HG03521 (cell line): ENCODE measurements at regions not wholly inside any gene's neighbourhood (a gene's known extent, or its start where the extent isn't known, plus 50 kb on each side); places are given as distances from the start of the nearest gene placed in this dataset.

Experiments used
- ATAC-seq: cut with Tn5 transposase; IDR thresholded peaks from one replicate; pipeline ENCODE4 v1.9.1; 2021; ENCODE audit warnings: mild to moderate bottlenecking, moderate library complexity; ENCODE audit not compliant: unreplicated experiment

DNA sequence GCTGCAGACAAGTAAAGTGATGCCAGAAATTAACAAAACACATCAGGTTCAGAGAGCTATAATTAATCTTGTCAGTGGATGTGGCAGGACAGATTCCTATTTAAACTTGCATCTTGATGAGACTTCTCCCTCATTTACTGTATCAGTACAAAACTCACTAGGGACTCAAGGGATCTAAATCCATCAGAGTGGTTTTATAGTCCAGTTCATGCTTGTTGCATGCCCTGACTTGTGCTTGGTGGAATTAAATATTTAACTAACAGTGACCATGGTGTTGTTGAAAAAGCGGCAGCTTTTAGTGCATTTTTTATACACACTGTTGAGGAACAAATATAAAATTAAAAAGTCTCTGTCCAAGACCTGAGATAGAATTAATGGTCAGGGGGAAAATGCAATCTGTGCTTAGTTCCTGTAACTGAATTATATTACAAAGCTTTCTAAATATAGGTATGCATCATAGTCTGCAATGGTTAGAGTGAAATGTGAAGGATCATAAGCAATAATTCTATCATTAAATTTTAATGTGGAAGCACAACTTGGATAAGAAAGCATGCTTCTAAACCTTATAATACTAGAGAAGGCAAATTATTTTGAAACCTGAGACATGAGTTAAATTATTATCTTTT lies 1475.5 kb upstream of the TENM4 start:
- ATAC-seq: no peak

DNA sequence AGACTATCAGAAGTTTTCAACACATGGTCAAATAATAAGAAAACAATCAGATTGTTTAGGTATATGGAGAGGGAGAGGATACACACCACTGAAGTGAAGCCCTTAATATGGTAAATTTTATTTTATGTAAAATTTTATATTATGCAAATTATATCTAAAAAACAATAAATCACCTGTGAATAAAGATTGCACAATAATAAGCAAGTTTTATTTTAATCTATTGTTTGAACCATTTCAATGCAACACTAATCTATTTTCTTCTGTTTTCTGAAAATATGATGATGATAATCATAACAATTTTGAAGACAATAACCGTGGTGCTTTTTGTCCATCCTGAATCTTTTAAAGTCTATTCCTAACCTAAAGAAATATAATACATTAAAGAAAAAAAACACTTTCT lies 1473.5 kb upstream of the TENM4 start:
- no peak for ATAC-seq

DNA sequence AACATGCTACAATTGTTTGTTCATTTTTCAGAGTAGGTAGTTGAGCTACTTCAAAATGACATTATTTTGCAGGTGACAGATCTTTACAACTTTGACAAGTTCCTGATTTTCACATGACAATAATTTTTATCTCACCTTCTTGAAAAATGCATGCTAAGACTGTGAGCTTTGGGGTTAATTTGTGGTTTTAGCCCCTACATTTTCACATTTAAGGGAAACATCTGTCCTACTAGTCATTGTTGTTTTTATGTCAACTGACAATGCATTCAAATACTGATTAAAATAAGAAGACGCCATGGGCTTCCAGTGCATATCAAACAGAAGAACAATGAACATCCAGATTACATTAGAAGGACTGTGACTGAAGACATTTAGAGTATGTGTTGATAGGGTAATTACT lies 1470.8 kb upstream of the TENM4 start:
- ATAC-seq: no peak

DNA sequence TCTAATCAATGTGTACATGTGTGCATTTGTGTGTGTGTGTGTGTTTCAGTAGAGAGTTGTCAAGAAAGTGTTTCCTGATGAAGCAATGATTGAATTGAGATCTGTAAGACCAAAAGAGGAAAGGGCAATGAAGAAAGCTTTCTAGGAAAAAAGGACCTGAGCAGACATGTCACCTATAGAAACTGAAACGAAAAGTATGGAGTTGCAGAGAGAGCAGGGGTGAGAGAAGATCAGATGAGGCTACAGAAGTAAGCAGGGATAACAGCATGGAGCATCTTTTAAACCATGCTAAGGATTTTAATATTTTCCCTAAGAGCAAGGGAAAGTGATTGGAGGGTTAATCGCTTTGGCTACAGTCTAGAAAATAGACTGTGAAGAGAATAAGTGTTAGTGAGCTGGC lies 1459.4 kb upstream of the TENM4 start:
- peak; percentile 48 for ATAC-seq

DNA sequence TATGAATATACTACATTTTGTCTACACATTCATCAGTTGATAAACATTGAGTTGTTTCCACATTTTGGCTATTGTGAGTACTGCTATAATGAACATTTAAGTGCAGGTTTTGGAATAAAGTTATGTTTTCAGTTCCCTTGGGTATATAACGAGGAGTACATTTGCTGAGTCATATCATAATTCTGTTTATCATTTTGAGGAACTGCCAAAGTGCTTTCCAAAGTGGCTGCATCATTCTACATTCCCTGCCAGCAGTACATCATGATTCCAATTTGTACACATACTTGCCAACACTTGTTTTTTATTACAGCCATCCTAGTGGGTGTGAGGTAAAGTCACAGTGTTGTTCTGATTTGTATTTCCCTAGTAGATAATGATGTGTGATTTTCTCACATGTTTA lies 1458.6 kb upstream of the TENM4 start:
- no peak for ATAC-seq

DNA sequence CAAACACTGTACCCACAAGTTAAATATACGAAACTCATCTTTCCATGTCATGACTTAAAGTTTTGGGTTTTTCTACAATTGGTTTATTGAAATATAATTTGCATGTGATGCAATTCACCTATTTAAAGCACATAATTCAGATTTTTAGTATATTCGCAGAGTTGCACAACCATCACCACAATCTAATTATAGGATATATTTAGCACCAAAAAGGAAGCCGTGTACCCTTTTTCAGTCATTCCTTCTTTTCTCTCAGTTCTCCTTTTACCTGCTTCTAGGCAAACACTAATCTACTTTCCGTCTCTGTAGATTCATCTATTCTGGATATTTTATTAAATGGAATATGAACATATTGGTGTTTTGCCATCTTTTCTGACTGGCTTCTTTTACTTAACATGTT lies 1458.1 kb upstream of the TENM4 start:
- no peak for ATAC-seq

DNA sequence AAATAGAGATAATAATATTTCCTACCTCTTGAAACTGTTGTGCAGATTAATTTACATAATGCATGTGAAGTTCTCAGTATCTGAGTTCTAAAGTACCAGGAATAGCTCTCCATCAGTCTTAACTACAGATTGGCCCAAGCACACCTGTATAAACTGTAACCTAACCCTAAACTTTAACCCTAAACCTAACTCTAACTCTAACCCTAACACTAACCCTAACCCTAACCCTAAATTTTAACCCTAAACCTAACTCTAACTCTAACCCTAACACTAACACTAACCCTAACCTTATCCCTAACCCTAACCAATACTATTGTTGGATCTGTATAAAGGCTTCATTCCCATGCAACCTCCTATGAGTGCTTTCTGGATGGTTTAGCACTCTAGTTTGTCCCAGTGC lies 1445.9 kb upstream of the TENM4 start:
- no peak for ATAC-seq

DNA sequence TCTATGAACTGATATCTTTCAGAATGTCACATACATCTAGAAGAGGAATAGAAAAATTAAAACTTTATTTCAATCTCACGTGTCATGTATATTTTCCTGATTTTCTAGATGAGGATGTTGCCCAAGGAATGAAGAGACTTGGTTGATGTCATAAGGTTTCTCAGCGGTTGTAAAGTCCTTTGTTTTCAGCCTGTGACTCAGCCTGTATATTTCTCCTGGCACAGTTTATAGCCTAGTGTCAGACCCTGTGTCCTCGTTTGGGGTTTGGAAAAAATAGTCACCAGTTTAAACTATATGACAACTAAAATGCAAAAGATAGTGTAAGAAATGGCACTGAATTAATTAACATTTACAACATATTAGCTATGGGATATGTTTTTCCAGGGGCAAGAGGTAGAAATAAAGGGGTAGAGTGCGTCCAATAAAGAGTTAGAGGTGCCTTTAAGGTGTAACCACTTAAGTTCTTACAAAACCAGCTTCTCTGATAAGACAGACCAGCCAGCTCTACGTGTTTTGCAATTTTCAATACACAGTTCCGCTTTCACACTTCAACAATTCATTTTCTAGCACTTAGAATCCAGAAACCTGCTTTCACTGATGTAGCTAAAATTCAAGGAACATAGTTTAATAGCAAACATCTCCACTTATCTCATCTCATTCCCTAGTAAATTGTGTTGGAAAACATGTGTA lies 1432.6 kb upstream of the TENM4 start:
- no peak for ATAC-seq

DNA sequence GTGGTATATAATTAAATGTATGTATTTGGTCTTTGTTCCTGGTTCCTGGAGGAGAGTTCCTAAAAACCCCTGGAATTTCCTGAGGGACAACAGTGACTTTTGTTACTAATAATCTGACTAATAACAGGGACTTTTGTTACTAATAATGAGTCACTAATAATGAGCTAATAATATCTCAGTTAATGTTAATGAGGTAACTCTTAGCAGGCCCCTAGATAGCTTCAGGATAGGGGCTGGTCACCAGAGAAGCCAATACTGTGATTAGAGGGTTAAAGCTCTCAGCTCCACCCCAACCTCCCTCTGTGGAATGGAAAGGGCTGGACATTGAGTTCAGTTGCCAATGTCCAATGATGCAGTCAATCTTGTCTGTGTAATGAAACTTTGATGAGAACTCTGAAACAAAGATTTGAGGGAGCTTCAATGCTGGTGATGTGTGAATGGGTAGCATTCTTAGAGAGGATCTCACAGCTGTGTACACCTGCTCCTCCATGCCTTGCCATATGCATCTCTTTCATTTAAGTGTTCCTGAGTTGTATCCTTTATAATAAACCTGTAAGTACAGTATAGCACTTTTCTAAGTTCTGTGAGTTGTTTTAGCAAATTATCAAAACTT lies 1431.4 kb upstream of the TENM4 start:
- ATAC-seq: peak; percentile 49

DNA sequence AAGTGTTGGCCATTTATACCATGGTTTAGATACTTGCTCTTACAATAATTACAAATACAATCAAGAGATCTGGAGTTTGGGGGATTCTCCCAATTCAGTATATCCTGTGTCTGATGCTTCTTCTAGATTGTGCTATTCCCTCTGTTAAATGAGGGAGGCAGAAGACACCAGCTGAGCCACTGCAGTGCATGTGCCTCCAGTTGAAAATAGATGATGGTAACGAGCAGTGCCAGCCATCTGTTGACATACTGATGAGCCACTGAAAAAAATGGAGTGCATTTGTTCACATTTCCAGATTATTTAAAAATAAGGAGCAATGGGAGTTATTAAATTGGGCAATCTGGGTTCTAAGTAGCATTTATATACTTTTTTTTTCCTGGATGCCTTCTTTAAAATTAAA lies 1428.0 kb upstream of the TENM4 start:
- ATAC-seq: no peak

DNA sequence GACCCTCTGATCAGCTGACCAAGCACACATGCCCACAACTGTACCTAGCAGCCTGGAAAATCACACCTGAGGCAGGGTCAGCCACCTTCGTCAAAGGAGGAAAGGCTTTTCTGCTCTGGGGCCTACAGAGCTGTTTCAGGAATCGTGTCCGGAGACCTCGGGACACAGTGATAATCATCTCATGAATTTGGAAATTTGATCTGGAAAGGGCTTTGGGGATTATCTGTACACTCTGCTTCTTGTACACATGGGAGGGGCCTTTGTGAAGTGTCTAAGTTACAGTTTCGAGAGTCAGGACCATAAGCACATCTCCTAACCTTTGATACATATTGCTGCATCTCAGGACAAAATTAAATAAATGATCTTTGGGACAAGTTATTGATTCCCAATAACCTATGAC lies 1421.2 kb upstream of the TENM4 start:
- ATAC-seq: no peak

DNA sequence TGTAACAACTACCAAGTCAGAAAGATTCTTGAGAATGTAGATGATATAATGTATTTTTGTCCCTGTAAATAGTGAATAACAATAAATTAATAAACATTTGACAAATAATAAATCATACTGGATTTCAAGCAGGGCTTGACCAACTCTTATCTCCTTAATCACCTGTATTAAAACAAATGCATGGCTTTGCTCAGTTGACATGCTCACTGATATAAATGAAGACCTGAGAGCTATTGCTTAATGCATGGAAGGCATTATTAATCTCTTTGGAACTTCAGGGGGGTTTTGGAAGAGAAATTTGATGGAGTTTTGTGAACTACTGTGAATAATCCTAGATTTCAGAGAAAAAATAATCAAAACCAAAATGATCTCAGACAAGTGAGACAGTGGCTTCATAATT lies 1420.4 kb upstream of the TENM4 start:
- no peak for ATAC-seq

DNA sequence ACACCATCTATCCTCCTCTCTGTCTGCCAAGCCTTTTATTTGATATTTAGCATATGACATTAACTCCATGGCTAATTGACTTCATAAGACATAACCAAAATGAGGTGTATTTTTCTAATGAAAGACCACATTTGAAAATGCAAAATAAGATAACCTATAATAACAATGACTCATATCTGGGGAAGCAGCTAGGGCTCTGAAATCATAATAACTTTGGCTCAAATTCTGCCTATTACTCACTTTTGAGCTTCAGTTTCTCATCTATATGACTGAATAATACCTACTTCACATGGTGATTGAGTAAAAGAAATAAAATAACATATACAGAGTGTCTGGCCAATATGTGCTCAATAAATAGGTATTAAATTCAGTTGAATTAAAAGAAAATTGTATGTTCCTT lies 1419.8 kb upstream of the TENM4 start:
- no peak for ATAC-seq

DNA sequence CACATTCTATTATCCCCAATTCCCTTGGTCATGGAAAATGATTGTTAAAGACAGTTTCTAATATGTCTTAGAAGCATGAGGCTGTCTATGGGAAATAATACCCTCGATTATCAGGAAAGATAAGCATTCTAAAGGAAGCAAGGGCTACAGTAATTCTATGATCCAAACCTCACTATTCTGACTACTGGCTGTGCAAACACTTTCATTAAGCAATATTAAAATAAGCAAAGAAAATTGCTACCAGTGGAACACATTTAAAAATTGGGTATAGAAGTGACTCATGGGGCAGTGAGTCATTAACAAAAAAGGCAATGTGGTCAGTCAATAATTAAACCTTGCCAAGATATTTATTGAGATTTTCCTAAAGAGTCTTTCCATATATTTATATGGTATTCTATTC lies 1415.2 kb upstream of the TENM4 start:
- ATAC-seq: no peak

DNA sequence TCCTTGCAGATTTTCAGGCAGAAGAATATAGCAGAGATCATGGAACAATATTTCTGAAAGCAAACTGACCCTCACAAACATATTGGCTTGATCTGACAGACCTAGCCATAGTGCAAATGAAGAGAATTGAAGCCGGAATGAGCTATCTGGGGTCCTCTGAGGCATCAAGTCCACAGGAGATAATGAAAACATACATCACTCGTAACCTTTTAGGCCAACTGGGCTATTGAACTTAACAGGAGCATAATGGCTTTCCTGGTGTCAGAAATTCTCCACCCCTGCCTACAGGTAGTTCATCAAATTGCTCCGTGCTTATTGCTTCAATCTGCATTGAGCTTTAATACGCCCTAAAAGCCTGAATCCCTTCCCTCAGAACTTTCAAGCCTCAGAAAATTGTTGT lies 1414.6 kb upstream of the TENM4 start:
- ATAC-seq: no peak

DNA sequence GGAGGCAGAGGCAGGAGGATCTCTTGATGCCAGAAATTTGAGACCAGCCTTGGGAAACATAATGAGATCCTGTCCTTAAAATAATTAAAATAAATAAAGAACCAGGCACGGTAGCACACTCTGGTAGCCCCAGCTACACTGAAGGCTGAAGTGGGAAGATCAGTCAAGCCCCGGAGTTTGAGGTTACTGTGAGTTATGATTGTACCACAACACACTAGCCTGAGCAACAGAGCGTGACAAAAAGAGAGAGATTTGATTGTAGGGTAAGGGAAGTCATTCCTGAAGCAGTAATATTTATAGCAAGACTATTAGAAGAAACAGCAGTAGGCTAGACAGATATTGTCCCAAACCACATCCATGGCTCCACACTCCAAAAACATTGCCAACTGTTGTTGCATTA lies 1408.4 kb upstream of the TENM4 start:
- ATAC-seq: no peak

DNA sequence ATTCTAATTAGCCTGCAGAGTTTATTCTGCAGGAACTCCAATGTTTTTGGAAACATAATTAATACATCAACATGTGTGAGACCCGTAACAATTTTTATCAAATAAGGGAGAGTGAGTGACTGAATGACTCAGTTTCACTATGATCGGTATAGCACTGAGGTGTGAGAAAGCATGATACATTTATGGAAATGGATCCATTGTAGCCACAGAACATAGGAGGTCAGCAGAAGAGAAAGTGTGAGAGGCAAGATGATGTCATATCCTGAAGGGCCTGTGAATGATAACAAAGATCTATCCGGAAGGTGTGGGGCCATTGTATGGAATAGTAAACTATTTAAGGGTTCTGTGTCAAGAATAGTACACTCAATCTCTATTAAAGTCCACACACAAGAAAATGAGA lies 1406.1 kb upstream of the TENM4 start:
- peak; percentile 89 for ATAC-seq

DNA sequence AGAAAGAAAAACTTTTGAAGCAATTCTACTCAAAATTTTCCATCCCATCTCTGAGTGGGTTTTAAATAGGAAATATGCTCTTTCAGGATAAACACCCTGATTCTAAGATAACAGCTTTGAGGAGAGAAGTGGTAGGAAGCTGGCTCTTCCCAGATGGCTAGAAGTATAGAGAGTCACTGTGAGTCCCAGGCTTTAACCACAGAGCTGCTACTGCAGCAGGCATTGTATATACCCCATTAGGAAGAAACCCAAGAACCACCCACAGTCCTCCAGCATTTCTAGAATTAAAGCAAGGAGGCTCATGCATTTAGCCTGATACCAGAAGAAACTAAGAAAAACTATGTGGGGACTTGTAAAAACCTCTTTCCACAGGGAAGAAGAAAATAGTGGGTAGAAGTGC lies 1405.6 kb upstream of the TENM4 start:
- ATAC-seq: no peak

DNA sequence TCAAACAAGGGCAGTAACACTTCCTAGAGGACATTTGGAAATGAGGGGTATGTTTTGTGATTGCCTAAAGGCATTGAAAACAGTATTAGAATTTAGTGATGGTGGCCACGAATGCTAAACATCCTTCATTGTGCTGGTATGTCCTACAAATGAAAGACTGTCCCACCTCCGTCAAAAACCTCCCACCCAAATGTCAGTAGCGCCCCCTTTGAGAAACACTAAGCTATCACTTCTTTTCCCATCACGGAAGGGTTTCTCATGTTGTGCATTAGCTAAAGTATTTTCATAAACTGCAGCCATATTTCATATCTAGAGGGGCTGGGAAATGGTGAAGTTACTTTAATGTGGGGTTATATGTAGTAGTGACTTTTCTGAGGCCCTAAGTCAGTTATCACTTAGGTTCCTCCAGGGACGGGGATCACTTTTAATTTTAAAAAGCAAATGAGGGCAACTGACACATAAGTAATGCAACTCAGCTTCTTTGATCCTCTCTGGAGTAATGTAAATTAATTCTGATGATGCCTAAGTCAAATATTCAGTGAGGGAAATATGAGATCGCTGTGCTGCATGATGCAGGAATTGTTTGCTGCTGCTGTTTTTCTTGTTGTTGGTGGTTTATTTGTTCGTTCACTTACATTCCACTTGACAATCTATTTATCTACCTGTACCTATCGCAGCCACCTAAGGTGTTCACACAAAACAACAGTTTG lies 1403.4 kb upstream of the TENM4 start:
- no peak for ATAC-seq

DNA sequence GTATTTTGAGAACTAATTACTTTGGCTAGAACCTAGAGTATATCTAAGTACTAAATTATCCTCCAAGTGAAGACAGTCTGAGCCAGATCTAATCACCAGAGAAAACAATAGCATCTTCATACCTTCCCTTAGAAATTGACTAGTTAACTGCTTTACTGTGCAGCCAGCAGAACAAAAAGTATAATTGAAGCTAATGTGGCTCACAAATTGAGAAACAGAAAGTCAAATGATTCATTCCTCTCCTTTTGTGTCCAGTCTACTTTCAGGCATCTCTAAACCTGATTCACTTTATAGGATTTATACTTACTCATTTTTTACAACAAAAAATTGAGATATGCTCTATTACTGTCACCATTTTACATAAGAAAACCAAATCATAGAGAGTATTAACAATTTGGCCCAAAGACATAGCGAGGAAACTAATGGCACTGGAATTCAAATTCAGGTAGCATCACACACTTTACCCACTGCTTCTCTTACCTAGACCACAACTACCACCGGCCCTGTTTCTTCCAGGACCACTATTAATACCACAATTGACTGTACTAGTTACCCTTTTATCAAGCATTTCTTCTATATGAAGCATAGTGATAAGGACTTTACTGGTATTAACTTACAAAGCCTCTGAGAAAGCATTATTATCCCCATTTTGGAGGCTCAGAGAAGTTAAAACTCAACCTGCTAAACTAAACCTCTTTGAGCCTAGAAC lies 1402.6 kb upstream of the TENM4 start:
- peak; percentile 44 for ATAC-seq

DNA sequence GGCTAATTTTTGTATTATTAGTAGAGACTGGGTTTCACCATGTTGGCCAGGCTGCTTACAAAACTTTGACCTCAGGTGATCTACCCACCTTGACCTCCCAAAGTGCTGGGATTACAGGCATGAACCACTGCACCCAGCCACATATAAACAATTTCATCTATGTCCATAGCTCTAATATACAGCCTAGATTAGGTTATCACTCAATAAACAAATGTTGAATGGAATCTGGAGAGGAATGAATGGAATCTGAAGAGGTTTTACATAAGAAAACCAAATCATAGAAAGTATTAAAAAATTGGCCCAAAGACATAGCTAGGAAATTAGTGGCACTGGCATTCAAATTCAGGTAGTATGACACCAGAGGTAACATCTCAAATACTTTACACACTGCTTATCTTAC lies 1401.4 kb upstream of the TENM4 start:
- ATAC-seq: no peak
